ENCODE measurements at regions not wholly inside any gene's neighbourhood (a gene's known extent, or its start where the extent isn't known, plus 50 kb on each side); places are given as distances from the start of the nearest gene placed in this dataset.
"Not testable (repeated sequence)": the region's sequence is repeated elsewhere in the genome, so short reads cannot be mapped to it uniquely, and the experiment has no call there.

DNA sequence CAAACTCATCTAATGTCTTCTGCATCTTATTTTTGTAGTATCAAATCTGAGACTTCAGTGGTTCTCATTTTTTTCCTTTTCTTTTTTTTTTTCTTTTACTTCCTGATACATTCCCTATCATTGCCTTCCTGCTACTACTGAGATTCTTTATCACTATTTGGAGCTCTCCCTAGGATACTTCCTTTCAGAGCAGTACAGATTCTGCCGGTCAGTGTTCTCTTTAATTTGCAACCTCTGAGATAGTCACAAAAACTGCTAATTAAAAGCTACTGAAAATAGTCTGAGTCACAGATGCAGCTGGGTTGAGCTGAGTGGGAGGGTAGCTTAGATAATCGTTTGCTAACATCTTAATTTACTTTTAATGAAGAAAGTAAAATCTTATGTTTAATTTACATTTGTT is 1279.7 kb downstream of the ARAP2 start:
- TF ChIP-seq, protein P1, sequence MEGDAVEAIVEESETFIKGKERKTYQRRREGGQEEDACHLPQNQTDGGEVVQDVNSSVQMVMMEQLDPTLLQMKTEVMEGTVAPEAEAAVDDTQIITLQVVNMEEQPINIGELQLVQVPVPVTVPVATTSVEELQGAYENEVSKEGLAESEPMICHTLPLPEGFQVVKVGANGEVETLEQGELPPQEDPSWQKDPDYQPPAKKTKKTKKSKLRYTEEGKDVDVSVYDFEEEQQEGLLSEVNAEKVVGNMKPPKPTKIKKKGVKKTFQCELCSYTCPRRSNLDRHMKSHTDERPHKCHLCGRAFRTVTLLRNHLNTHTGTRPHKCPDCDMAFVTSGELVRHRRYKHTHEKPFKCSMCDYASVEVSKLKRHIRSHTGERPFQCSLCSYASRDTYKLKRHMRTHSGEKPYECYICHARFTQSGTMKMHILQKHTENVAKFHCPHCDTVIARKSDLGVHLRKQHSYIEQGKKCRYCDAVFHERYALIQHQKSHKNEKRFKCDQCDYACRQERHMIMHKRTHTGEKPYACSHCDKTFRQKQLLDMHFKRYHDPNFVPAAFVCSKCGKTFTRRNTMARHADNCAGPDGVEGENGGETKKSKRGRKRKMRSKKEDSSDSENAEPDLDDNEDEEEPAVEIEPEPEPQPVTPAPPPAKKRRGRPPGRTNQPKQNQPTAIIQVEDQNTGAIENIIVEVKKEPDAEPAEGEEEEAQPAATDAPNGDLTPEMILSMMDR (IDR thresholded peaks at IDR 0.05), result no peak
- H3K9me3 Mint-ChIP-seq, result peaks cover 3% of the 10 kb centered on the region
- no peak overlapping the region for H3K4me3 Mint-ChIP-seq
- DNase-seq, result no peak
- no peak for ATAC-seq (ENCODE audit: low read depth)
- no peaks in the 10 kb centered on the region for H3K27me3 Mint-ChIP-seq
- intact Hi-C loops (cut with micrococcal nuclease), result no loop called here
- CTCF ChIA-PET, result no interaction called here
- H3K36me3 Mint-ChIP-seq (ENCODE audit: low read depth), result no peaks in the 10 kb centered on the region
- H3K27ac Mint-ChIP-seq, result no peak overlapping the region
- POLR2A ChIA-PET, result no interaction called here
- no peaks in the 10 kb centered on the region for H3K4me1 Mint-ChIP-seq

DNA sequence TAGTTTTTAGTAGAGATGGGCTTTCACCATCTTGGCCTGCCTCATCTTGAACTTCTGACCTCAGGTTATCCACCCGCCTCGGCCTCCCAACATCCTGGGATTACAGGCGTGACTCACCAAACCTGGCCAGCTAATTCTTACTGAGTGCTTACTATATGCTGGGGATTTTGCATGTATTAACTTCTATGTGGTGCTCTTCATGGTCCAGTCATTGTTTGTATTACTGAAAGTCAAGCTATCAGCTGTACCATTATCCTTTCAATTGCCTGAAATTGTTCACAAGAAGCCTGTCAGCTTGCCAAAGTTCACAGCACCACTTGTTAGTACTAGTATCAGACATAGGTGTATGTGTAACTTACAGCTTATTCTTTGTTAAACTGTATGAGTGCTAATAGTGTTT is 1272.1 kb downstream of the ARAP2 start:
- TF ChIP-seq, protein P1 (IDR thresholded peaks at IDR 0.05), result no peak
- no peak overlapping the region for H3K27ac Mint-ChIP-seq
- no peaks in the 10 kb centered on the region for H3K27me3 Mint-ChIP-seq
- H3K4me3 Mint-ChIP-seq, result no peak overlapping the region
- intact Hi-C loops (cut with micrococcal nuclease), result no loop called here
- no peaks in the 10 kb centered on the region for H3K9me3 Mint-ChIP-seq
- ChIA-PET POLR2A (no interaction called here), CTCF (no interaction called here)
- no peaks in the 10 kb centered on the region for H3K4me1 Mint-ChIP-seq
- ATAC-seq (ENCODE audit: low read depth), result no peak
- H3K36me3 Mint-ChIP-seq (ENCODE audit: low read depth), result no peaks in the 10 kb centered on the region
- DNase-seq, result no peak

DNA sequence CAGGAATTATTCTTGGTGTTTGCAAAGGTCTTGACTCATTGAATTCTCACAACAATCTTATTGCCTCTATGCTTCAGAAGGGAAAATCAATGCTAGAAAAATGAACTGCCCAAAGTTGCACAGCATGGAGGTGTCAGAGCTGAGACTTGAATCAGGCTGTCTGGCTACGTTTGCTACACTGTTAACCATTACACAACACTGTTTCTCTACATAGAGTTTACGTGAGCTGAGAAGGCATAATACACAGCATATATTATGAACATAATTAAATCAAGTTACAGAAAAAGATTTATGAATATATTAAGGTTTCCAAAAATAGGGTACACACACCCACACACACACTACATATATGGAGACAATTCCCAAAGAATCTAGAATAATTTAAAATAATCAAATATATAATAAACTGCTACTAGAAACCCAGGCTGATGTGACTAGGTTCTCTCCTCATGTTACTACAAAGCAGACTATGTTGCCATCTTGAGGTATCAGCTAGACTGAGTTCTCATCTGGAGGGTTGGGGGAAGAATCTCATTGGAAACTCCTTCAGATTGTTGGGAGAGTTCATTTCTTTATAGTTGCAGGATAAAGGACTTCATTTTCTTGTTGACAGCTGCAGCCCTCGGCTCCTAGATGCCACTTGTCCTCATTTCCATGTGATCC is 1270.5 kb downstream of the ARAP2 start:
- Mint-ChIP-seq H3K9me3 (no peaks in the 10 kb centered on the region), H3K4me1 (no peaks in the 10 kb centered on the region), H3K36me3 (ENCODE audit: low read depth) (no peaks in the 10 kb centered on the region), H3K4me3 (no peak overlapping the region), H3K27me3 (no peaks in the 10 kb centered on the region), H3K27ac (no peak overlapping the region)
- TF ChIP-seq, protein P1 (IDR thresholded peaks at IDR 0.05), result no peak
- ChIA-PET POLR2A (no interaction called here), CTCF (no interaction called here)
- ATAC-seq (ENCODE audit: low read depth), result no peak
- DNase-seq, result no peak
- intact Hi-C loops (cut with micrococcal nuclease), result no loop called here

DNA sequence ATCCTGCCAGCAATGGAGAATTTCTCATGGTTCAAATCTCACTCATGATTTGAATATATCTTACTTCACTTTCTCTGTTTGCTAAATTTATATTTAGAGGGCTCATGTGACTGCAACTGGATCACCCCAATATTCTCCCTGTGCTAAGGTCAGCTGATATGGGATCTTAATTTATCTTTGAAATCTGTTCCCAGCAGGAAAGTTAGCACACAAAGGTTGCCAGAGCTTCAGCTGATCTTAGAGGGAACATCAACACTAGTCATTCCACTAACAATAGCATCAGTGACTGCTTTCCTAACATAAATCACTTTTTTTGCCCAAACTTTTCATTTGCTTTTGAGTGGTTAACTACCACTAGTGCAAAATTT is 1270.0 kb downstream of the ARAP2 start:
- H3K9me3 Mint-ChIP-seq, result no peaks in the 10 kb centered on the region
- DNase-seq (no peak), ATAC-seq (ENCODE audit: low read depth) (no peak)
- no peaks in the 10 kb centered on the region for H3K27me3 Mint-ChIP-seq
- ChIA-PET CTCF (no interaction called here), POLR2A (no interaction called here)
- TF ChIP-seq, protein P1 (IDR thresholded peaks at IDR 0.05), result no peak
- H3K27ac Mint-ChIP-seq, result no peak overlapping the region
- H3K36me3 Mint-ChIP-seq (ENCODE audit: low read depth), result no peaks in the 10 kb centered on the region
- H3K4me1 Mint-ChIP-seq, result no peaks in the 10 kb centered on the region
- H3K4me3 Mint-ChIP-seq, result no peak overlapping the region
- intact Hi-C loops (cut with micrococcal nuclease), result no loop called here

DNA sequence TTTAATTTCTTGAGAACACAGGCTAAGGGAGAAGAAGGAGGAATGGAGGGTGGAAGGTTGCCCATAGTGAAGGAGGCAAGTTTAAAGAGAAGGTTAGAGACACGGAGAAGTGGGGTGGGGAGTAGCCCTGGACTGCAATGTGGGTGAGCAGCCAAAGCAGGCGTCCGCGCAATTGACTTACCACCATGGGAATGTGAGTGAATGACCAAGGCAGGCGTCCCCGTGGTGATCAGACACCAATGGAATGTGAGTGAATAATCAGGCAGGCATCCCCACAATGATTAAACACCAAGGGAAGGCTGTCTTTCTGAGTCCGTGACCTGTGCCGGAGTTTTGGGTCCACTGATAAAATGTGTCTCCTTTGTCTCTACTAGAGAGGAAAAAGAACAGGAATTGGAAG is 1223.1 kb downstream of the ARAP2 start:
- DNase-seq; H3K4me3 Mint-ChIP-seq; POLR2A ChIA-PET; intact Hi-C loops (cut with micrococcal nuclease); H3K36me3 Mint-ChIP-seq (ENCODE audit: low read depth); ATAC-seq (ENCODE audit: low read depth); H3K4me1 Mint-ChIP-seq; H3K27ac Mint-ChIP-seq; H3K27me3 Mint-ChIP-seq; CTCF ChIA-PET: not testable (repeated sequence)
- H3K9me3 Mint-ChIP-seq, result peaks cover 21% of the 10 kb centered on the region

Measured in activated B cell treated with CpG ODN at 0.5 μM for 24 hours (primary cell).